ENCODE measurements at regions not wholly inside any gene's neighbourhood (a gene's known extent, or its start where the extent isn't known, plus 50 kb on each side); places are given as distances from the start of the nearest gene placed in this dataset.

DNA sequence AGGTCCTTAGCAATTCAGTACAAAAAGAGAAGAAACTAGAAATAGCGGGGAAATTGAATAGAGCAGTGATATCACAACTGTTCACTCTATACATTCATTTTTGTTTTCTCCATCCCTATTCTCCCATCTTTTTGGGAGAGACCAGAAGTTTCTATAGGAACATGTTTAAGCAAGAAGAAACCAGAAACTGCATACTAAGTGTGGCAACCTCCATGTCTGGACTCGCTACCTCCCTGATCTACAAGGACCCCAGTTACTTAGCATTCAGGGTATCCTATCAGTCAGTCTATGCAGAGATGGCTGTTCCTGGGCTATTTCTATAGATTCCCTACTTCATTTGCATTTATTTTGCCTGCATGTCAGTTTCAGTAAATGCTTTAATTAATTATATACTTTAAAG lies 178.6 kb downstream of the PHLDA1 start:
- TF ChIP-seq POLR2AphosphoS5 (IDR thresholded peaks at IDR 0.05; ENCODE audit: low read depth, low read length): no peak
- TF ChIP-seq, protein P1, sequence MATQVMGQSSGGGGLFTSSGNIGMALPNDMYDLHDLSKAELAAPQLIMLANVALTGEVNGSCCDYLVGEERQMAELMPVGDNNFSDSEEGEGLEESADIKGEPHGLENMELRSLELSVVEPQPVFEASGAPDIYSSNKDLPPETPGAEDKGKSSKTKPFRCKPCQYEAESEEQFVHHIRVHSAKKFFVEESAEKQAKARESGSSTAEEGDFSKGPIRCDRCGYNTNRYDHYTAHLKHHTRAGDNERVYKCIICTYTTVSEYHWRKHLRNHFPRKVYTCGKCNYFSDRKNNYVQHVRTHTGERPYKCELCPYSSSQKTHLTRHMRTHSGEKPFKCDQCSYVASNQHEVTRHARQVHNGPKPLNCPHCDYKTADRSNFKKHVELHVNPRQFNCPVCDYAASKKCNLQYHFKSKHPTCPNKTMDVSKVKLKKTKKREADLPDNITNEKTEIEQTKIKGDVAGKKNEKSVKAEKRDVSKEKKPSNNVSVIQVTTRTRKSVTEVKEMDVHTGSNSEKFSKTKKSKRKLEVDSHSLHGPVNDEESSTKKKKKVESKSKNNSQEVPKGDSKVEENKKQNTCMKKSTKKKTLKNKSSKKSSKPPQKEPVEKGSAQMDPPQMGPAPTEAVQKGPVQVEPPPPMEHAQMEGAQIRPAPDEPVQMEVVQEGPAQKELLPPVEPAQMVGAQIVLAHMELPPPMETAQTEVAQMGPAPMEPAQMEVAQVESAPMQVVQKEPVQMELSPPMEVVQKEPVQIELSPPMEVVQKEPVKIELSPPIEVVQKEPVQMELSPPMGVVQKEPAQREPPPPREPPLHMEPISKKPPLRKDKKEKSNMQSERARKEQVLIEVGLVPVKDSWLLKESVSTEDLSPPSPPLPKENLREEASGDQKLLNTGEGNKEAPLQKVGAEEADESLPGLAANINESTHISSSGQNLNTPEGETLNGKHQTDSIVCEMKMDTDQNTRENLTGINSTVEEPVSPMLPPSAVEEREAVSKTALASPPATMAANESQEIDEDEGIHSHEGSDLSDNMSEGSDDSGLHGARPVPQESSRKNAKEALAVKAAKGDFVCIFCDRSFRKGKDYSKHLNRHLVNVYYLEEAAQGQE (IDR thresholded peaks at IDR 0.05; ENCODE audit: insufficient read depth in 1 of 2, low read depth in 2 of 2, low read length in 2 of 2): no peak
- no peak for TF ChIP-seq TAF1 (IDR thresholded peaks at IDR 0.05; ENCODE audit: borderline replicate concordance, insufficient read depth, low read length)
- TF ChIP-seq SIN3A (IDR thresholded peaks at IDR 0.05; ENCODE audit: borderline replicate concordance, insufficient read depth, low read length): no peak

Data from PFSK-1 (cell line).